MCF 10A (cell line): ENCODE measurements at regions not wholly inside any gene's neighbourhood (a gene's known extent, or its start where the extent isn't known, plus 50 kb on each side); places are given as distances from the start of the nearest gene placed in this dataset.

ENCODE experiments used
- BruUV-seq: library from RNA; stranded (reverse); fragments of 400-500 nt; replicated peaks from 2 replicates; lab custom pipeline; 2021; lab: Mats Ljungman, UMichigan
- CTCF ChIA-PET: fragments of 300-600 bp; sonication (Branson Sonifier 250); formaldehyde crosslinking; extraction: SDS; loops from one replicate; lab custom pipeline; 2021; ENCODE audit warnings: antibody characterized with exemption, inconsistent platforms; lab: Yijun Ruan, JAX
- POLR2A ChIA-PET: fragments of 300-600, 350-650 bp; sonication (Branson Sonifier 250); formaldehyde crosslinking; extraction: SDS; loops from one replicate; lab custom pipeline; 2020; ENCODE audit warnings: antibody characterized with exemption, inconsistent platforms; lab: Yijun Ruan, JAX
- DNase-seq: peaks from one replicate; pipeline ENCODE4 v3.0.0-alpha.2; 2018; ENCODE audit not compliant: unreplicated experiment
- H3K27ac Mint-ChIP-seq: one replicate; pipeline ENCODE4 v1.8.0; 2022; ENCODE audit warnings: mild to moderate bottlenecking, low read depth, mixed read lengths; ENCODE audit not compliant: unreplicated experiment
- H3K27me3 Mint-ChIP-seq: one replicate; pipeline ENCODE4 v1.8.0; 2022; ENCODE audit warnings: mixed read lengths; ENCODE audit not compliant: insufficient read depth, unreplicated experiment
- H3K36me3 Mint-ChIP-seq: one replicate; pipeline ENCODE4 v1.8.0; 2022; ENCODE audit warnings: mild to moderate bottlenecking, moderate library complexity, mixed read lengths; ENCODE audit not compliant: insufficient read depth, unreplicated experiment
- H3K4me1 Mint-ChIP-seq: one replicate; pipeline ENCODE4 v1.8.0; 2022; ENCODE audit warnings: mixed read lengths; ENCODE audit not compliant: insufficient read depth, unreplicated experiment
- H3K4me3 Mint-ChIP-seq: one replicate; pipeline ENCODE4 v1.8.0; 2022; ENCODE audit warnings: mild to moderate bottlenecking, moderate library complexity, mixed read lengths; ENCODE audit not compliant: unreplicated experiment
- H3K9me3 Mint-ChIP-seq: one replicate; pipeline ENCODE4 v1.8.0; 2022; ENCODE audit warnings: mixed read lengths; ENCODE audit not compliant: unreplicated experiment
- CTCF ChIP-seq: fragments of 200-600 bp; IDR thresholded peaks from one replicate; pipeline ENCODE4 v1.8.0; 2022; ENCODE audit warnings: antibody characterized with exemption, mild to moderate bottlenecking; ENCODE audit not compliant: unreplicated experiment
- intact Hi-C: fragments of 100-400 bp; cut with micrococcal nuclease; formaldehyde crosslinking; loops from 2 replicates; pipeline ENCODE4 v1.14.1; 2022

- ChIA-PET POLR2A (no interaction called here), CTCF (interaction anchor here (0.5 to 0.6 kb wide), 2 partner anchors 38 to 699 kb away, joined by 3 read pairs; no protein-coding TSS in a partner anchor)
- Mint-ChIP-seq H3K4me3 (no peak overlapping the region), H3K27me3 (peaks cover 18% of the 10 kb centered on the region), H3K27ac (no peak overlapping the region), H3K36me3 (no peaks in the 10 kb centered on the region), H3K4me1 (no peaks in the 10 kb centered on the region), H3K9me3 (no peaks in the 10 kb centered on the region)
- no peak for TF ChIP-seq CTCF
- BruUV-seq = no TSS peak
- DNase-seq = no peak
- intact Hi-C loops = no loop called here
These were observed 54.1 kb upstream of the WNT11 start for GRCh38 chr11:76260296-76260925.

- DNase-seq = no peak
- no TSS peak for BruUV-seq
- Mint-ChIP-seq H3K4me3 (no peak overlapping the region), H3K4me1 (no peaks in the 10 kb centered on the region), H3K36me3 (no peaks in the 10 kb centered on the region), H3K27me3 (peaks cover 18% of the 10 kb centered on the region), H3K27ac (no peak overlapping the region), H3K9me3 (no peaks in the 10 kb centered on the region)
- CTCF ChIA-PET = interaction anchor here (0.6 kb wide), 1 partner anchor 14 kb away, joined by 3 read pairs; no protein-coding TSS in a partner anchor
- intact Hi-C loops = no loop called here
- TF ChIP-seq CTCF = no peak
- POLR2A ChIA-PET = interaction anchor here (0.6 to 1.4 kb wide), 2 partner anchors 22 to 89 kb away, joined by 3 to 4 read pairs; no protein-coding TSS in a partner anchor
These were observed 53.1 kb upstream of the WNT11 start for GRCh38 chr11:76259299-76259908.

- Mint-ChIP-seq H3K4me3 (no peak overlapping the region), H3K36me3 (no peaks in the 10 kb centered on the region), H3K4me1 (peaks cover 3% of the 10 kb centered on the region), H3K9me3 (no peaks in the 10 kb centered on the region), H3K27me3 (peaks cover 18% of the 10 kb centered on the region), H3K27ac (no peak overlapping the region)
- BruUV-seq = no TSS peak
- DNase-seq = no peak
- no peak for TF ChIP-seq CTCF
- CTCF ChIA-PET = interaction anchor here (0.5 kb wide), 1 partner anchor 15 kb away, joined by 3 read pairs; no protein-coding TSS in a partner anchor
- intact Hi-C loops = no loop called here
- POLR2A ChIA-PET = no interaction called here
These were observed 50.9 kb upstream of the WNT11 start for GRCh38 chr11:76257074-76257719.

GRCh38 chr11:76256448-76256847 is 50.1 kb upstream of the WNT11 start:
- H3K4me3 Mint-ChIP-seq = no peak overlapping the region
- no peak for TF ChIP-seq CTCF
- ChIA-PET POLR2A (no interaction called here), CTCF (interaction anchor here (1.7 kb wide), 1 partner anchor 14 kb away, joined by 5 read pairs; no protein-coding TSS in a partner anchor)
- intact Hi-C loops = no loop called here
- H3K36me3 Mint-ChIP-seq = no peaks in the 10 kb centered on the region
- peaks cover 10% of the 10 kb centered on the region for H3K4me1 Mint-ChIP-seq
- H3K9me3 Mint-ChIP-seq = no peaks in the 10 kb centered on the region
- DNase-seq = no peak
- BruUV-seq = no TSS peak
- H3K27ac Mint-ChIP-seq = no peak overlapping the region
- peaks cover 18% of the 10 kb centered on the region for H3K27me3 Mint-ChIP-seq
